ENCODE measurements at regions not wholly inside any gene's neighbourhood (a gene's known extent, or its start where the extent isn't known, plus 50 kb on each side); places are given as distances from the start of the nearest gene placed in this dataset.

- no peaks in the 10 kb centered on the region for H3K4me1 ChIP-seq (ENCODE audit: insufficient read depth, low read length)
- H3K4me2 ChIP-seq (ENCODE audit: insufficient read depth, low read length), result no peak overlapping the region
- ATAC-seq (ENCODE audit: insufficient read depth, low read depth) (no peak), DNase-seq (no peak)
- TF ChIP-seq EZH2 (IDR thresholded peaks at IDR 0.05; ENCODE audit: borderline replicate concordance, low read depth, low read length, severe bottlenecking), result no peak
- no peak for TF ChIP-seq CTCF (IDR thresholded peaks at IDR 0.05; ENCODE audit: borderline replicate concordance, extremely low read depth, low read length, poor library complexity, severe bottlenecking)
- no peaks in the 10 kb centered on the region for H4K20me1 ChIP-seq (ENCODE audit: insufficient read depth, low read length)
- H3K9me3 ChIP-seq (ENCODE audit: insufficient read depth, low read length, severe bottlenecking), result no peaks in the 10 kb centered on the region
- H3K27me3 ChIP-seq (ENCODE audit: insufficient read depth, low read length, poor library complexity), result no peaks in the 10 kb centered on the region
- no peak overlapping the region for H3K27ac ChIP-seq (ENCODE audit: low read length)
- no peaks in the 10 kb centered on the region for H3K36me3 ChIP-seq (ENCODE audit: insufficient read depth, low read length)
- H3K4me3 ChIP-seq (ENCODE audit: low read depth in 1 of 2, low read length in 2 of 2), result no peak overlapping the region
- H2AFZ ChIP-seq (ENCODE audit: low read depth, low read length), result no peak overlapping the region
- H3K79me2 ChIP-seq (ENCODE audit: insufficient read depth, low read length), result no peaks in the 10 kb centered on the region
- no peak overlapping the region for H3K9ac ChIP-seq (ENCODE audit: low read depth, low read length)
These were observed 286.0 kb downstream of the NPHP4 start for GRCh38 chr1:5706239-5706638.

- ATAC-seq (ENCODE audit: insufficient read depth, low read depth) (no peak), DNase-seq (no peak)
- no peak overlapping the region for H3K27ac ChIP-seq (ENCODE audit: low read length)
- no peaks in the 10 kb centered on the region for H4K20me1 ChIP-seq (ENCODE audit: insufficient read depth, low read length)
- no peaks in the 10 kb centered on the region for H3K4me1 ChIP-seq (ENCODE audit: insufficient read depth, low read length)
- no peaks in the 10 kb centered on the region for H3K79me2 ChIP-seq (ENCODE audit: insufficient read depth, low read length)
- no peaks in the 10 kb centered on the region for H3K9me3 ChIP-seq (ENCODE audit: insufficient read depth, low read length, severe bottlenecking)
- no peak overlapping the region for H2AFZ ChIP-seq (ENCODE audit: low read depth, low read length)
- no peak overlapping the region for H3K9ac ChIP-seq (ENCODE audit: low read depth, low read length)
- TF ChIP-seq CTCF (IDR thresholded peaks at IDR 0.05; ENCODE audit: borderline replicate concordance, extremely low read depth, low read length, poor library complexity, severe bottlenecking), result no peak
- TF ChIP-seq EZH2 (IDR thresholded peaks at IDR 0.05; ENCODE audit: borderline replicate concordance, low read depth, low read length, severe bottlenecking), result no peak
- no peak overlapping the region for H3K4me2 ChIP-seq (ENCODE audit: insufficient read depth, low read length)
- H3K4me3 ChIP-seq (ENCODE audit: low read depth in 1 of 2, low read length in 2 of 2), result no peak overlapping the region
- no peaks in the 10 kb centered on the region for H3K36me3 ChIP-seq (ENCODE audit: insufficient read depth, low read length)
- no peaks in the 10 kb centered on the region for H3K27me3 ChIP-seq (ENCODE audit: insufficient read depth, low read length, poor library complexity)
These were observed 286.5 kb downstream of the NPHP4 start for GRCh38 chr1:5705751-5706150.

GRCh38 chr1:5704561-5705514, 287.4 kb downstream of the NPHP4 start:
- no peak for ATAC-seq (ENCODE audit: insufficient read depth, low read depth)

More at GRCh38 chr1:5704561-5705514, 287.4 kb downstream of the NPHP4 start:
- Histone ChIP-seq H3K4me1 (ENCODE audit: insufficient read depth, low read length) (no peaks in the 10 kb centered on the region), H3K27ac (ENCODE audit: low read length) (no peak overlapping the region), H3K4me2 (ENCODE audit: insufficient read depth, low read length) (no peak overlapping the region), H3K79me2 (ENCODE audit: insufficient read depth, low read length) (no peaks in the 10 kb centered on the region), H3K36me3 (ENCODE audit: insufficient read depth, low read length) (no peaks in the 10 kb centered on the region), H3K9ac (ENCODE audit: low read depth, low read length) (no peak overlapping the region), H4K20me1 (ENCODE audit: insufficient read depth, low read length) (no peaks in the 10 kb centered on the region), H3K9me3 (ENCODE audit: insufficient read depth, low read length, severe bottlenecking) (no peaks in the 10 kb centered on the region), H3K4me3 (ENCODE audit: low read depth in 1 of 2, low read length in 2 of 2) (no peak overlapping the region), H2AFZ (ENCODE audit: low read depth, low read length) (no peak overlapping the region), H3K27me3 (ENCODE audit: insufficient read depth, low read length, poor library complexity) (no peaks in the 10 kb centered on the region)
- no peak for TF ChIP-seq CTCF (IDR thresholded peaks at IDR 0.05; ENCODE audit: borderline replicate concordance, extremely low read depth, low read length, poor library complexity, severe bottlenecking)
- no peak for TF ChIP-seq EZH2 (IDR thresholded peaks at IDR 0.05; ENCODE audit: borderline replicate concordance, low read depth, low read length, severe bottlenecking)
- no peak for DNase-seq
